Colonic mucosa (tissue), 4 donors: ENCODE measurements at regions not wholly inside any gene's neighbourhood (a gene's known extent, or its start where the extent isn't known, plus 50 kb on each side); places are given as distances from the start of the nearest gene placed in this dataset.

Experiments used
- DNase-seq: peaks from one replicate; pipeline ENCODE4 v3.0.0-alpha.2; 2020
- H3K27ac ChIP-seq: fragments of 200-600 bp; one replicate; pipeline ENCODE4 v1.8.0; 2021
- H3K27me3 ChIP-seq: fragments of 200-600 bp; one replicate; pipeline ENCODE4 v1.8.0; 2021
- H3K36me3 ChIP-seq: fragments of 200-600 bp; one replicate; pipeline ENCODE4 v1.8.0; 2021
- H3K4me1 ChIP-seq: fragments of 200-600 bp; one replicate; pipeline ENCODE4 v1.8.0; 2021; ENCODE audit warnings: mild to moderate bottlenecking
- H3K4me3 ChIP-seq: fragments of 200-600 bp; one replicate; pipeline ENCODE4 v1.8.0; 2021
- H3K9ac ChIP-seq, 2 donors: one replicate each; pipeline ENCODE4 v1.7.0; 2013; ENCODE audit warnings: control low read depth in 2 of 2, low read depth in 2 of 2, low read length in 2 of 2
- H3K9me3 ChIP-seq: fragments of 200-600 bp; one replicate; pipeline ENCODE4 v1.8.0; 2021
- CTCF ChIP-seq: fragments of 200-600 bp; IDR thresholded peaks from one replicate; pipeline ENCODE4 v1.8.0; 2022; ENCODE audit warnings: antibody characterized with exemption, mild to moderate bottlenecking
- intact Hi-C: fragments of 100-400 bp; cut with DNase I; formaldehyde crosslinking; loops from one replicate; pipeline ENCODE4 v1.14.1; 2022
- donor health status: healthy.
- donor health status: DM: no; HTN: no; CAD: no.
- donor health status: DM: no; HTN: no; CAD: no.

DNA sequence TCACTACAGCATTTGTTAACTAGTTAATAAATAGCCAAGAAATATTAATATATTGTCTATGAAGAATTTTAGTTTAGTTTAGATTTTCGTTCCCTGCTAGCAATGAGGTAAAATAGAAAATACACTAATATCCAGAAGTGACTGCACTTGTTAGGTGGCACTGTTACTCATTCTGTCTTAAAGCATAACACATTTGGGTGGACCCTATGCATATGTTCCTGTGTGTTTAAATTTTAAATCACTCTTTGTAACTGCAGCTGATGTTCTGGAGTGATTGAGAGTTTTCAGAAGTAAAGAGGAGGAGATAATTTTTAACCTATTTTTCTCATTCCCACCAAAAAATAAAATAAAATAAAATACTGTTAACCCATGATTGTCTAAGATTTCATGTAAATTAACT lies 73.9 kb upstream of the SOX4 start:
- Histone ChIP-seq H3K27ac (no peak overlapping the region), H3K4me3 (no peak overlapping the region), H3K4me1 (no peaks in the 10 kb centered on the region), H3K27me3 (no peaks in the 10 kb centered on the region), H3K36me3 (no peaks in the 10 kb centered on the region), H3K9me3 (no peaks in the 10 kb centered on the region), H3K9ac (no peak overlapping the region)
- intact Hi-C loops = no loop called here
- no peak for DNase-seq
- no peak for TF ChIP-seq CTCF

DNA sequence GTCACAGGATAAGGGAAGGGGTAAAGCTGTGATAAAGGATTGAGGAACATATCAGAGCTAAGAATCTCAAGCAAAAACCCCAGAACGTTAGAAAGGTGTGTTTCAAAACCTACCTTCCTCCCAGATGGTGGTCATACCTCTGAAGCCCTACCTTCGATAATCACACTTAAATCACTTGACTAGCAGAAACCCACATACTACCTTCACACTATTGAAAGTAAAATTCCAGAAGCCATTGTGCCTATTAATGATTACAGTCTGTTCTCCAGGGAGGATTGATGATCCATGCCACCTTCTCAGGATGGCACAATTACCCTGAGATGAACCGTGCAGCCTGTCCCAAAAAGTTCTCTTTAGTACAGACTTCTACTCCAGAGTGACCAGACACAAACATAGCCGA lies 72.3 kb upstream of the SOX4 start:
- Histone ChIP-seq H3K9me3 (no peaks in the 10 kb centered on the region), H3K9ac (no peak overlapping the region), H3K4me3 (no peak overlapping the region), H3K4me1 (no peaks in the 10 kb centered on the region), H3K27me3 (no peaks in the 10 kb centered on the region), H3K27ac (no peak overlapping the region), H3K36me3 (no peaks in the 10 kb centered on the region)
- intact Hi-C loops = no loop called here
- TF ChIP-seq CTCF = no peak
- DNase-seq = no peak

- Histone ChIP-seq H3K4me3 (no peak overlapping the region), H3K9me3 (no peaks in the 10 kb centered on the region), H3K9ac (no peak overlapping the region), H3K27me3 (no peaks in the 10 kb centered on the region), H3K36me3 (no peaks in the 10 kb centered on the region), H3K4me1 (no peaks in the 10 kb centered on the region), H3K27ac (no peak overlapping the region)
- intact Hi-C loops = no loop called here
- no peak for DNase-seq
- no peak for TF ChIP-seq CTCF
Observed at GRCh38 chr6:21522143-21522747, 71.3 kb upstream of the SOX4 start.

DNA sequence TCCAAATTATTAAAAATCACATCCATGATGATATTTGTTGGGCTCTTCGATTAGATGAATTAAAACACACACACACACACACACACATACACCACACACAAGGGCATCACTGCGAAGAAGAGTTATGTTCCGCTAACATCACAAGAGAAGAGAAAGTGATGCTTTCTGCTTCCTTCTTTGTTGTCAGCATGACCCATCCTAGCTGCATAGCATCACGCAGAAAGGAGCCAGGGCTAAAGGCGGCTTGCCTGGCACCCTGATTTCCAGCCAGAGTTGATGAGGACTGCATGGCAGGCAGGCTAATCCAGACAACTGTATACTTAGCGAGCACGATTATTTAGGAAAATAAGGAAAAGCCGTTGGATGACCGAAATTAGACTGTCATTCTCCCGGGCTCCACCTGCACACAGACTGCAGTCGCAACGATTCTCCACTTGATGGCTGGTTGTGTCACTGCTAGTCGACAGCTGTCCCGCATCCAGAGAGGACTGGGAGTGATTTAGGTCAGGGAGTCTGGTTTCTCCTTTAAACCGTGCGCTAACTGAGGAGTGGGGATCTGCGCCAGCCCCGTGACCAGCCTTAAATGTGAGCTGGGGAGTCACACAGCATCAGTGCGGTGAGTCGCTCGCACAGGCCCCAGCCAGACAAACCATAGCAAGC lies 70.6 kb upstream of the SOX4 start:
- H3K27me3 ChIP-seq = no peaks in the 10 kb centered on the region
- H3K4me3 ChIP-seq = no peak overlapping the region
- H3K4me1 ChIP-seq = no peaks in the 10 kb centered on the region
- H3K27ac ChIP-seq = no peak overlapping the region
- no peaks in the 10 kb centered on the region for H3K9me3 ChIP-seq
- no peak for TF ChIP-seq CTCF
- intact Hi-C loops = no loop called here
- DNase-seq = no peak
- no peaks in the 10 kb centered on the region for H3K36me3 ChIP-seq
- no peak overlapping the region for H3K9ac ChIP-seq

DNA sequence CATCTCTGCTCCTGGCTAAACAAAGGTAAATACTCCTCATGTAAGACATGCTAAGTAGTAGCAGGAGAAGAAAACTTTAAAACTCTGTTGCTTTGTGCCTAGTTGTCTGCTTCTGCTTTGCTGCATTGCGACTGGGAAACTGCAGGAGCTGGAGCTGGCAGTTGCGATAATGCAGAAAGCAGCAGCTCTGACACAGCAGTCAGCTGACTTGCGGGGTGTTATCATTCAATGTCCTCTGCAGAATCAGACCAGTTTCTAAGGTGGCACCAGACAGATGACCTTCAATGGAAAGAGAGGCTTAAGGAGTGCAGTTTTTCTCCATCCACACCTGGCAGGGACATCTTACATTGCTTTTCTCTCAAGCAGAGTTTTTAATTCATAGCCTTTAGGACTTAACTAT lies 69.9 kb upstream of the SOX4 start:
- Histone ChIP-seq H3K9ac (no peak overlapping the region), H3K4me3 (no peak overlapping the region), H3K9me3 (no peaks in the 10 kb centered on the region), H3K27me3 (no peaks in the 10 kb centered on the region), H3K27ac (no peak overlapping the region), H3K4me1 (no peaks in the 10 kb centered on the region), H3K36me3 (no peaks in the 10 kb centered on the region)
- no peak for TF ChIP-seq CTCF
- intact Hi-C loops = no loop called here
- DNase-seq = no peak
